NCI-H2227 treated with DMSO at 0.1 percent for 48 hours (cell line): ENCODE measurements at regions not wholly inside any gene's neighbourhood (a gene's known extent, or its start where the extent isn't known, plus 50 kb on each side); places are given as distances from the start of the nearest gene placed in this dataset.

Experiments
- DNase-seq: peaks from one replicate; lab custom pipeline; 2025; lab: John Stamatoyannopoulos, UW

GRCh38 chr18:67589325-67589724 is 72.8 kb upstream of the DSEL start:
- no peak for DNase-seq

- no peak for DNase-seq
Measured at GRCh38 chr18:67586101-67586500, 69.6 kb upstream of the DSEL start.

GRCh38 chr18:67583621-67584020 is 67.1 kb upstream of the DSEL start:
- DNase-seq: no peak

- no peak for DNase-seq
Measured at GRCh38 chr18:67582488-67582887, 66.0 kb upstream of the DSEL start.

- DNase-seq: no peak
Measured at GRCh38 chr18:67581178-67581577, 64.7 kb upstream of the DSEL start.

GRCh38 chr18:67577386-67577785 is 60.9 kb upstream of the DSEL start:
- DNase-seq: no peak

- DNase-seq: no peak
Measured at GRCh38 chr18:67574749-67575148, 58.2 kb upstream of the DSEL start.

GRCh38 chr18:67568166-67568565 is 51.6 kb upstream of the DSEL start:
- DNase-seq: no peak
